Femur (tissue), 1 donor: ENCODE measurements at regions not wholly inside any gene's neighbourhood (a gene's known extent, or its start where the extent isn't known, plus 50 kb on each side); places are given as distances from the start of the nearest gene placed in this dataset.

Source experiments
- DNase-seq: peaks from one replicate; pipeline ENCODE4 v3.0.0-alpha.2; 2017

DNA sequence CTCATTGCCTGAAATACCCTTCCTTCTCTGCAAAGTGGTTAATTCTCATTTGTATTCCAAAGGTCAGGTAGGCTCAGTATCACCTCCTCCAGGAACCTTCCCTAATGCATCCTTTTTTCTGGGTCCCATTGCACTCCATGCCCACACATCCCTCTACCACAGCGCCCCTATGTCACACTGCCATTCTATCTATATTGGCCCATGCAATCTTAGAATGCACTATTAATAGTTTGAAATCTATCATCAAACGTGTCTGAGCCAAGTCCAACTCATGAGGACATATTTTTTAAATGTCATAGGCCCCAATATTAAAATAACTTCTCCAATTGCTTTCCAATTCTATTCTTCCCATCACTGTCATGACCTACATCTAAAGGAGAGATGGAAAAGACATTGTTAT, 495.1 kb downstream of the SOX6 start:
- no peak for DNase-seq

DNA sequence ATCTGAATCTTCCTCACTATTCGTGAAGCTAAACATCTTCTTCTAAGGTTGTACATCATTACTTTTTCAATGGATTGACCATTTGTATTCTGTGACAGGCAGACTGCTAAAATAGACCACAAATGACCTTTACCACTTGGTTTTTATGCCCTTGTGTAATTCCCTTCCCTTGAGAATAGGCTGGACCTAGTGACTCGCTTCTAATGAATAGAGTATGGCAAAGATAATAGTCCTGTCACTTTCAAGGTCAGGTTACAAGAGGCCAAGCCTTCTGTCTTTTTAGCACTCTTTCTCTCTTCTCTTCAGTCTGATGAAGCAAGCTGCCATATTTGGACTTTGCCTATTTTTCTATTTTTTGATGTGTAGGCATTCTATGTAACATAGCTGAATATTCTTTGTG, 492.9 kb downstream of the SOX6 start:
- DNase-seq: no peak

DNA sequence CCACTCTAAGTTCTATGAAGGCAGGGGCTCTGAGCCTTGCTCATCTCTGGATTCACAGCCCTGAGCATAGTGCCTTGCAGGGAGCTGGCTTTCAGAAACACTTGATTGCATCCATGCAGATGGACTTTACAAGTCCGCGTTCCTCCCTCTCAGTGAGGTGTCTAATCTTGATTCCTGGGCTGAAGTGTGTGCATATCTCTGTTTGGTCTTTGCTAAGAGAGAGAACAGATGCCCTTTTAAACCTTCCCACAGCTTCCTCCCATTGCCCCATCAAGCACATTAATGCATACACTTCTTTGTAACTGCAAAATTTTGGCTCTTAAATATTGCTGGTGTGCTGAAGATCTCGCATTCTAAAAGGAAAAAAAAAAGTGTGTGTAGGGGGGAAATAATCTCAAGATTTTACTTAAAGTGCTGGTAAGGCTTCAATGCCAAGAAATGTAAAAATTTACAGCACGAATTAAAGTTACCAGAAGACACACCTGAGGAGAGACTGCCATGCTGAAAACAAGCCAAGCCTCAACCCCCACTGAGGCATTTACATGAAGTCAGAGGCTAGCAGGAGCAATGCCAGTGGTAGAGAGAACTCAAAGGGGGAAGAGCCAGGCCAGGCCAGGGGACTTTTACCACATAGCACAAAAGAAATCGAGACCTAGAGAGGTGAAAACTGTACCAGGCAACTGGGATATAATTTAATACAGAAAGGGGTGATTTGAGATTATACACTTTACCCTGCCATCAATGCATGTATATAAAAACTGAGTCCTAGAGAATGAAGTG, 492.1 kb downstream of the SOX6 start:
- no peak for DNase-seq

DNA sequence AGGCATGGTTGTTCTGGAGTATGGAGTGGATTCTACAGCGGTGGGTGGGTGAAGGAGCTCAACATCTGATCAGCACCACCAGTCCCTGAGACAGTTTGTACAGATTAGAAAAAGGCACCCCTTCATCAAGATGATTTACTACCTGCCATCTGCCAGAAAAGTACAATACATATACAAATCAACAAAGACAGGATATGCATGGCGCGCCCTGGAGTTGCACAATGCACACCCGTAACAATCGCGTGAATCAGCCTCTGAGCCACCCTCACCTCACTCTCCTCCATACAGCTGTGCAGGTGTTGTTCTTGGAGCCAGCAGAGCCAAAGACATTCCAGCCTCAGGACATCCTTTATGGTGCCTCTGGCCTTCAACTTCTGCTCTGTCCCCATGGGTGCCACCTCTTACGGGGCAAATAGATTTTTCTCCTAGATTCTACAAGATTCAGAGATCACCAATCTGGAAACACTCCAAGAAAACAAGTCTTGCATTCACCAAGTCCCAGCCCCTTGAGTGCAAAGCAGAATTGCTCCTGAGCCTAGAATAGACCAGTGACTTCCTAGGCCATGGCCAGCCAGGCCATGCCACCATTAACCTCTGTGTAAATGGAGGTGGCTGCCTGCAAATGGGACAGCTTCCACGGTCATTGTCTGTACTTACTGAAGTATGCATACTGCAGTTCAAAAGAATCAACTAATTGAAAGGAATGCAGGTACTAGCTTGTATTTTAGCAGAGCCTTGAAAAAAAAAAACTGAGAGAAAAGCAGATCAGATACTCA, 490.9 kb downstream of the SOX6 start:
- DNase-seq: no peak

DNA sequence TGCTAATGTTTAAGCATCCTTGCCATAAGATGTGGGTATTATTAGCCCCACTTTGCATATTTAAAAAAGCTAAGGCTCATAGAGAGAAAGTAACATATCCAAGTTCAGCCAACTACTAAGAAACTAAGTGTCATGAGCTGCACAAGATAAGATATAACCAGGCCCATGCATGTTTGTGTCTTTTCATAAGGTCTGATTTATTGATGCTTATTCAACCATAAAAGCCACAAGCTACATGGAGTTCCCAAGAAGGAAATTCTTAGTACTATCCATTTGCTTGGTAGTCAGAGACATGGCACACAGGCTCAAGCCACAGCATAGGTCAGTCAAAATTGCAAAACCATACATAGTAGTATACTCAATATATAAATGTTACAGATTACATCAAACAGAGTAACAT, 488.5 kb downstream of the SOX6 start:
- DNase-seq: no peak

DNA sequence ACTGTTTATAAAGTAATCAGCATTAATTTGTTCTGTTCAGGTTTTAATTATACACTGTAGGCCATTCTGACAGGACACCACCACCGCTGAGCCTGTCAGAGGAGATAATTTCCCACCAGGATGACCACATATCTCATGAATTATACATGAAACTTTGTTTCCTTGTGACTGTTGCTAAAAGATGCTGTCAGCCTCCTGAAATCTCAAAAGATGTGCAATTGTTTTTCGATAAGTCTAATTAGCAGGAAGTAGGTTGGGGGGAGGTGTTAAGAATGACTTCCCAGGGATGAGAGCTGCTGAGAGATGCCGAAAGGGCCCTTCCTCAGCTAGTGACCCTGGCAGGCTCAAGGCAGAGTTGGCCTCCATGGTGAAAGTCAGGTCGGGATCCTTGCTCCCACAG, 485.4 kb downstream of the SOX6 start:
- DNase-seq: no peak

DNA sequence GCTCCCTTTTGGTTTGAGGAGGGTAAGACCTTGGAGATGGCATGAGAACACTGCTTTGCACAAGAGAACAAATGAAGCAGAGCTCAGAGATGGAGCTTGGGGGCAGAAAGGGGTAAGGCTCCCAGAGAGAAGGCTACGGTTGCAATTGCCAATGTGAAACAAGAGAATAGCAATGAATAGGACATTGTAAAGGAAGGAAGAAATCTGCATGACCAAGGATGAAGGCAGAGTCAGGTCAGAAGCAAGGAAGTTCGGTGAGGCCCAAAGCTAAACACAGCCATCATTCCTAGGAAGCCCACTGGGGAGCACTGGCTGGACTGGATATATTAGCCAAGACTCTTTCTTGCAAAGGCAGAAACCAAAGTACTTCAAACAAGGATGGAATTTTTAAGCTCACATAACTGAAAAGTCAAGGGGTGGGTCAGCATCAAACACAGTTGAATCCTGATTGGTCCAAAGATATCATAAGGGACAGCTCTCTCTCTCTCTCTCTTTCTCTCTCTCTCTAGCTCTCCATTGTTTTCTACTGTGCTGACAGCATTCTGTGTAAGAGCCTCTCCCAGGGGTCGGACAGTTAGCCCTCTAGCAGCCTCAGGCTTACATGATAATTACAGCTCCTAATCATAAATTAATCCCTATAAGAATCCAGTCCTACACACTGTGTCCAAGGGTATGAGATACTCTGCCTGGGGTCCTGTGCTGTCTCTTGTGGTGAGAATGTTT, 484.3 kb downstream of the SOX6 start:
- DNase-seq: no peak

DNA sequence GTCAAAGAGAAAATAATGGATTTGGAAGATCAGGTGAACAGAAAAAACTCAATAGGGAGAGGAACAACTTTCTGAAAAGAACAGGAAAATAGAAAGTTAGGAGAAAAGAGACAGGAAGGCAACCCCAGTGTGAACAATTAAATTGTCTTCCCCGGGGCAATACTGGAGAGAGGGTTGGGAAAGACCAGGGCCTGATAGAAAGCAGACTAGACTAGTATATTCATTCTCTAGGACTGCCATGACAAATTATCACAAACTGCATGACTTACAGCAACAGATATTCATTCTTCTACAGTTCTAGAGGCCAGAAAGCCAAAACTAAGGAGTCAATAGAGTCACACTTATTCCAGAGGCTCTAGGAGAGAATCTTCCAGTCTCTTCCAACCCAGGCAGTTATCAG, 482.8 kb downstream of the SOX6 start:
- no peak for DNase-seq

DNA sequence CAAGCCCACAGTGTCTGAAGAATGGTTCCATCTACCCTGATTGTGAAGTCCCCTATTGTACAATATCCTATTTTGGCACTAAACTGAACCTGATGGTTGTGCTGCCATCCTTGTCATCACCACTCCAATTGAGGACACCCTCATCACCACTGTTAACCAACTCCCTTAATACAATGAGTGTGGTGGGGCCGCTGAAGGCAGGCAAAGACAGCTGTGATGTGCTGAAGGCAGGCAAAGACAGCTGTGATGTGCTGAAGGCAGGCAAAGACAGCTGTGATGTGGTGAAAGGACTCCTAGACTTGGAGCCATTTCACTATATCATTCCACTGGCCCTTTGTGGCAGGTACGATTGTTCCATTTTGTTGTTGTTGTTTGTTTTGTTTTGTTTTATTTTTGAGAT, 481.6 kb downstream of the SOX6 start:
- no peak for DNase-seq

DNA sequence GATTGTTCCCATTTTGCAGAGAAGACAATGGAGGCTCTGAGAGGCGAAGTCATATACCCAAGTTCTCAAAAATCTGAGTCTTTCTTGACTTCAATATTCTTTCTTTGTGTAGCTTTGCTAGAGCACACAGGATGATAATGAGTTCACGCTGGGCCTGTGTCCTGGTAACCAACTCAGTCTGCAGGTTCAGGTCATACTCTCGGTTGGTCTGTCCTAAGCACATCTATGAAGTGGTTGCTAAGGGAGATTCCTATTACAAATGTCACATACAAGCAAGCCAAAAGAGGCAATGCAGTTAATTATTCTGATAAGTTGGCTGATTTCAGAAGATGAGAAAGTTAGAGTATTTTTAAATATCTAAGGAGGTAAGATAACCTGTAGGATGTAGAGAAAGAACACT, 481.0 kb downstream of the SOX6 start:
- no peak for DNase-seq

DNA sequence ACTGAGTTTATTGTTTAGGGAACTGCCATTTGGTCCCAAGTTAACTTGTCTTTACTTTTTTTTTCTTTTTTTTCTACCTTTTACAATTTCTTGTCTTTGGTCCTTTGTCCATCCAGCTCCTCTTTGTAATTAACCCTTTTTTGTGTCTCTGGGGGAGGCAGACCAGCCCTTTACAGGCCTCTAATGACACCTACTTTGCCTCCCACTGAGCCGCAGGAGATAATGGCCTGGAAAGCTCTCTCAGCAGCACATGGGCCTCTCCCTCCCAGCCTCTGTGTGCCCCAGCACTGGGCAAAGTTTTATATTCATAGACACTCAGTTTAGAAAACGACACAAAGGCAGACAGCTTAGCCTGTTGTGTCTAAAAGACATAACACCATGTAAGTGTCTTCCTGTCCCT, 480.4 kb downstream of the SOX6 start:
- DNase-seq: no peak

DNA sequence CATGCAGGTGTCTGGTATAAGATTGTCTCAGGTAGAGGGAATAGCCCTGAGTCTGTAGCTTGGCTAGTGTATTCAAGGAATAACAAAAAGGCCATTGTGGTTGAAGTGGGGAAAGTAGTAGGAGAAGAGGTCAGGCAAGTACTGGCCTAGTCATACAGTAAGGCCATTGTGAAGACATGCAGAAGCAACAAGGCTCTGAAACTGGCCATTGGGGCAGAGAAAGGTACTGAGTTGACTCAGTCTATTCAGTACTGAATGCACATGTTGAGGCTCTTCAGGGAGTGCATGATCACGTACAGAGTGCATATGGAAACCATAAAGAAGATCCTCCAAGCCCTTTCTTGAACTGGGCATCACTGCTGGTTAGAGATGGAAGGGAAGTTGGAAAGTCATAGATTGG, 477.6 kb downstream of the SOX6 start:
- no peak for DNase-seq

DNA sequence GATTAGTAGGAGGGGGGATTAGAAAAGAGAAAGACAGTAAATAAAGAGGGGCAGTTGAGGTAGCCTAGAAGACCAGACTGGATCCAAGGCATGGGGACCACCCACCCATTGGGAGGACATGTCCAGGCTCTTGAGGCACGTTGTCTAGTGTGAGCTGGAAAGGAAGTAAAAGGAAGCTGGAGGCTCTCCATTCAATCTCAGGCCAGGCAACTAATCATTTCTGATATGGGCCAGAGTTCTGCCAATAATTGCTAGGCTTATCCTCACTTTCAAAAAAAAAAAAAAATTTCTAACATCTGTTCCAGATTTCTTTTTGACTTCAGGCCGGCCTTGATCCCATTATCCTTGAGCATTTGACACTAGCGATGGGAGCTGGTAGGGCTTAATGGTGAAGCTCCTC, 476.1 kb downstream of the SOX6 start:
- no peak for DNase-seq

DNA sequence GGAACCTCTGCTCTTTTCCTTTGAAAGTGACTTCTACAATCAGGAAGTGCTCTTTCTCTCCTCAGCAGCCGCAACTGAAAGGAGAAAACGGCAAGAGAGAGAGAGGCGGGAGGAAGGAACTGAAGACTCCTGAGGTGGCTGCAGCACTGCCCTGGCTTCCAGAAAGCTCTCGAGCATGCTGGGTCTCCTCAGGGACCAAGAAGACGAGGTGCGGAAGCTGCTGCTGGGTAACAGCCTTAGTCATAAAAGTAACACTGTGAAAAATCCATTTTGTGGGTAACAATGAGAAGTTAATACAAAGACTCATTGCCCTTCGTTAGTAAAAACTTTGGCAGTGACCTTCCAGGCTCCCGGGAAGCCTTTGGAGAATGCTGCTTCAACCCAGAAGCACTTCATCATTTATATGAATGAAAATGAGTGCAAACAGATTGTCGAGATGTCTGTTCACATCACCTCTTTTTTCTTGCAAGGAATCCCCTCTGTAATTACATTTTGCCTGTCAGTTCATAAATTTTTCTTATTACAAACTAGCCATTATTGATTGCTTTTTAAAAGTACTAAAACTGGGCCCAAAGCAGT, 473.4 kb downstream of the SOX6 start:
- no peak for DNase-seq

DNA sequence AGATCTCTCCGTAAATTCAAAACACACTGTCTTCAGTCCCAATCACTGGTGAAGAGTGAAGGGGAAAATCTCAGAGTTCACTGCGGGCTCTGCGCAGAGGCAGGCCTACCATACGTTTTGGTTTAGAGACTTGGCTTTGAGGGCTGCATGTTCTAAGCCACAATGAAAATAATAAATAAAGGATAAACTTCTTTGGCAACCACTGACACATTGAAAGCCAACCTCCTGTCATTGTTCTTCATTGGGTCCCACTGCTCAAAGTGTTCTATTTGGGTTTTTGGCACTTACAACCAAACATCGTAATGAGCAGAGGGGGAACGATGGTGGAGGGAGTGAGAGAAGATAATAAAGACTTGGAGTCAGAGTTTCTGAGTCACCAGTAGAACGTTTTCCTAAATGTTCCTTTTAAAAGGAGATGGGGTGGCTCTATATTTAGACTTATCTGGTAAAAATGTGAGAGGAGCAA, 472.9 kb downstream of the SOX6 start:
- peak; percentile 53 for DNase-seq

DNA sequence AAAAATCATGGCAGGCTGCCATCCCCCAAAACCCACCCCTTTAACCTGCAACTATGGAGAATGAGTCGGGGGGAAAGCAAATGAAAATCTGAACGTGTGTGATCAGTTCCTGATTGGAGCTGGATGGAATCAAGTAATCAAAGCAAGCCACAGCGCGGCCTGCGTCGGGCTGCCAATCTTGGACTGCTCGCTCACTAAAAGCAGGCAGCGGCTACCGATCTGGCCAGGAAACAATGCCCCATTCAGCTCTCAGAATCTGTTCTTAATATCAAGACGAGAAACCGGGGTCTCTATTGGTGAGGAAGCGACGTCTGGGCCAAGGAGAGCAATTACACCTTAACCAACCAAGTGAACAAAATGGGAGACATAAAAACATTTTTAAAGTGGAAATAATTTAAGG, 472.2 kb downstream of the SOX6 start:
- no peak for DNase-seq

DNA sequence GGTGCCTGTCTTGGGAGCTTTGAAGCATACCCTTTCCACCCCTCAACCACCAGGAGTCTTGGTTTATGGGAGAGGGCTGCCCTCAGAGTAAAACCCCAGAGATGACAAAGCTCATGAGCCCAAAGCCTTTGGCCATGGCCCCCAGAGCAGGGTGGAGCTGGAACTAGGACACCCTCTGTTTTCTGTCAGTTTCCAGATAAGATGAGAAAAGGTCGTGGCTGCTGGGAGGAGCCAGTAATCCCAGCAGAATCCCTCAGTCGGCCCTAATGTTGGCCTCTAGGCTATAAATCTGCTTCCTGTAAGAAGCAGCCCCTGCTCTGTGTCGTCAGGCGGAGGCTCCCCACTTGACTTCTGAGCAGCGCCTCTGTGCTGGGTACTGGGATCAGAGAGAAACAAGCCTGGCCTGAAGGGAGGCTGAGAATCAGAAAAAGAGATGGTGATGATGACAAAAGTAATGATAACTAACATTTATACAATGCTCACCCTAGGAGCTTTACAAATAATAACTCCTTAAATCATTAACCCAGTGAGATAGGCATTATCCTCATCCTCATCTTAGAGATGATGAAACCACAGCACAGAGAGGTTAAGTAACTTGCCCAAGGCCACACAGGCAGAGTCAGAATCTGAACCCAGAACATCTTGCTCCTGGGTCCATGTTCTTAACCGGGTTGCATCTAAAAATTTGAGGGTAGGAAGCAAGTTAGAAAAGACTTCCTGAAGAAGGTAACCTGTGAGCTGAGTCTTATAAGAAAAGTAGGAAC, 471.4 kb downstream of the SOX6 start:
- DNase-seq: no peak

DNA sequence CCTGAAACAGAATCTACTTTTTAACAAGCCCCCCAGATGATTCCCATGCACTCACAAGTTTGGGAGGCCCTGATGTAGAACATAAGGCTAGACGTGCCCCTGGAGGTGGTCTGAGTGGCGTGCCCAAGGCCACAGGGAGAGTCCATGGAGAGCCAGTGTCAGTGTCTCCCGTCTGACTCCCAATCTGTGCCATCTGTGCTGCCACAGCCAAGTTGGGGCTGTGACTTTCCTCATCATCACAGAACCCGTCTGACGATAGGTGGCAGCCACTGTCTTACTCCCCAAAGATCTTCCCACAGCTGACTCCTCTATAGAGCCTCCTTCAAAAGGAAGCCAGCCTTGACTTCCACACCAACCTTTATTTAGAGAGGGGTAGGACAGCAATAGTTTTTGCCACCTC, 470.5 kb downstream of the SOX6 start:
- DNase-seq: no peak

DNA sequence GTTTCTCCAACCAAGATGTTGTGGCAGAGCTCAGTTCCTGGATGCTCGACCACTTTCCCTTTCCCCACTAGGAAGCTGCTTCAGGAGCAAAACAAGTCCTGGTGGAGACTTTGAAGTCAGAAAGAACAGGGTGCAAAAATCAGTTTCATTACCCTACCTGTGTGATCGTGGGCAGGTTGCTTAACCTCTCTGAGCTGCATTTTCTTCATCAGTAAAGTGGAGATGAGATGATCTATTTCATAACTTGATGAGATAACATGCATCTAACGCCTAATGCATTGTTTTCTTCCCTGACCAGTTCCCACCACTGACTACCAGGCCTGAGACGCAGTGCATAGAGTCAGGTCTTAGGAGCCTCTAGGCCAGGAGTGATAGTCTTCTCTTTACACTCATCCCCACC, 470.0 kb downstream of the SOX6 start:
- DNase-seq: no peak

DNA sequence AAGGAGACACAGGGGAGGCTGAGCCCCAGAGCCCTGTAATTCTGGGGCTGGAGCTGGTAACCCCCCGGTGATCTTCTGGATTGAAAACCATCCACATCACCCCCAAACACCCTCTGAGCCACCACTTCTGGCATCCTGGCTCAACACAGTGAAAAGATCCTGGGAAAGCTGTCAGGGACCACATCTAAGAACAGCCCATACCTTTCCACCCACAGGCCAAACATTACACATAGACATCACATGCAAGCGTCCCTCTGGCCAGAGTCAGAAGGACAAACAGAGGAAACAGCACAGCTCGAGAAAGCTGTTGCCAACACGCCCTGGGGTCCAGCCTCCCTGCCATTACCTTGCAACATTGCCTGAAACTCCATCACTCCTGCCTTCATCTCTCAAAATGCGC, 469.5 kb downstream of the SOX6 start:
- DNase-seq: peak; percentile 17

DNA sequence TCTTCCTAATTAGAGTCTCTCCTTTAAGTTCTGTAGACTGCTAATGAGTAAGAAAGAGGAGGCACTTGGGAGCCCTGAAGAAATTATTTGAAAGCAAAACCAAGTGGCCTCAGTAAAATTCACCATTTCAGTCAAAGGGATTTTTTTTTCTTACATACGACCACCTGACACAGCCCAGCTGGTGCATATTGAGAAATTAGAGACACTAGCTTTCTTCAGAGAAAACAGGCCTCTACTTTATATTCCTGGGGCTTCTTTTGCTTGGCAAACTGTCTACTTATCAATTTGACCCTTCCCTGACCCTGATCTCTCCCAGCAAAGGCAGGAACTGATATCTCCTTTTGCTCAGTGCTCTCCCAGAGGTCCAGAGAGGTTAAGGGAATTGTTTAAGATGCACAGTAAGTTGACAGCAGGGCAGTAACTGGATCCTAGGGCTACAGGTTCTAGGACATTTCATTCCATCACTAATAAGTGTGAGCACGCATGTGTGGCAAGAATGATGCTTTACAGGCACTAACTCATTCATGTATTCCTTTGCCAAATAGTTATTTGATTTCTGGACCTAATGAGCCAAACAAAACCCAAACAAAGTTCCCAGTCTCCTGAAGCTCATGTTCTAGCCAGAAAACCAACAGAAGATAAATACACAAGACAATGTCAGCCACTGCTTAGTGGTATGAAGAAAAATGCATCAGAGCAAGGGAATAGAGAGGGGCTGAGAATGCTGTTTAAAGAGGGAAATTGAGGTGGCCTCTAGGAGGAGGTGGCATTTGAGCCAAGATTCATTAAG, 467.6 kb downstream of the SOX6 start:
- no peak for DNase-seq
